DND-41 (cell line): ENCODE measurements at regions not wholly inside any gene's neighbourhood (a gene's known extent, or its start where the extent isn't known, plus 50 kb on each side); places are given as distances from the start of the nearest gene placed in this dataset.

Experiments
- ATAC-seq: fragments of 200-7000 bp; cut with Tn5 transposase; 3 replicates; pipeline ENCODE4 v1.9.1; 2021; ENCODE audit warnings: low read depth; ENCODE audit not compliant: insufficient read depth
- DNase-seq: peaks from one replicate; pipeline ENCODE4 v3.0.0-alpha.2; 2020
- H2AFZ ChIP-seq: 2 replicates; pipeline ENCODE4 v1.6.0; 2012; ENCODE audit warnings: low read depth, low read length
- H3K27ac ChIP-seq: 2 replicates; pipeline ENCODE4 v1.5.1; 2012; ENCODE audit warnings: low read length, inconsistent platforms
- H3K27me3 ChIP-seq: fragments of 200-600 bp; sonication (generic); 2 replicates; pipeline ENCODE4 v1.6.0; 2012; ENCODE audit warnings: low read length, mild to moderate bottlenecking, inconsistent platforms; ENCODE audit not compliant: insufficient read depth, poor library complexity
- H3K36me3 ChIP-seq: 2 replicates; pipeline ENCODE4 v1.5.1; 2012; ENCODE audit warnings: low read length, inconsistent platforms; ENCODE audit not compliant: insufficient read depth
- H3K4me1 ChIP-seq: 2 replicates; pipeline ENCODE4 v1.5.1; 2012; ENCODE audit warnings: mild to moderate bottlenecking, low read length; ENCODE audit not compliant: insufficient read depth
- H3K4me2 ChIP-seq: 2 replicates; pipeline ENCODE4 v1.6.0; 2012; ENCODE audit warnings: mild to moderate bottlenecking, moderate library complexity, low read length, inconsistent platforms; ENCODE audit not compliant: insufficient read depth
- H3K4me3 ChIP-seq, 2 experiments: fragments of 200-600 bp in 1 of 2; shearing (Covaris generic) in 1 of 2; 2 replicates each; pipeline ENCODE4 v1.5.1; 2012 to 2016; ENCODE audit warnings: inconsistent platforms in 2 of 2, low read length in 2 of 2, mild to moderate bottlenecking in 2 of 2, low read depth in 1 of 2, moderate library complexity in 1 of 2
- H3K79me2 ChIP-seq: 2 replicates; pipeline ENCODE4 v1.6.0; 2012; ENCODE audit warnings: low read length, inconsistent platforms; ENCODE audit not compliant: insufficient read depth
- H3K9ac ChIP-seq: 2 replicates; pipeline ENCODE4 v1.6.0; 2012; ENCODE audit warnings: low read depth, mild to moderate bottlenecking, inconsistent platforms, low read length, moderate library complexity
- H3K9me3 ChIP-seq: 2 replicates; pipeline ENCODE4 v1.5.1; 2012; ENCODE audit warnings: low read length, moderate library complexity, mild to moderate bottlenecking, inconsistent platforms; ENCODE audit not compliant: insufficient read depth, severe bottlenecking
- H4K20me1 ChIP-seq: 2 replicates; pipeline ENCODE4 v1.6.0; 2012; ENCODE audit warnings: low read length; ENCODE audit not compliant: insufficient read depth
- CTCF ChIP-seq: IDR thresholded peaks from 2 replicates; pipeline ENCODE4 v1.5.1; 2012; ENCODE audit warnings: borderline replicate concordance, low read length, moderate library complexity, mild to moderate bottlenecking; ENCODE audit not compliant: poor library complexity, severe bottlenecking; ENCODE audit errors: extremely low read depth
- EZH2 ChIP-seq: IDR thresholded peaks from 3 replicates; pipeline ENCODE4 v1.6.1; 2012; ENCODE audit warnings: borderline replicate concordance, low read depth, mild to moderate bottlenecking, moderate library complexity, low read length, inconsistent platforms; ENCODE audit not compliant: severe bottlenecking

- no peak overlapping the region for H2AFZ ChIP-seq
- no peak overlapping the region for H3K9ac ChIP-seq
- H4K20me1 ChIP-seq: no peaks in the 10 kb centered on the region
- H3K4me3 ChIP-seq: no peak overlapping the region
- H3K4me1 ChIP-seq: no peaks in the 10 kb centered on the region
- H3K27ac ChIP-seq: no peak overlapping the region
- H3K9me3 ChIP-seq: no peaks in the 10 kb centered on the region
- H3K4me2 ChIP-seq: no peak overlapping the region
- TF ChIP-seq EZH2 (no peak), CTCF (no peak)
- no peak for DNase-seq
- no peaks in the 10 kb centered on the region for H3K27me3 ChIP-seq
- no peaks in the 10 kb centered on the region for H3K79me2 ChIP-seq
- H3K36me3 ChIP-seq: no peaks in the 10 kb centered on the region
- no peak for ATAC-seq
Measured at GRCh38 chr2:215521031-215521430, 85.2 kb upstream of the FN1 start.

GRCh38 chr2:215517391-215517790, 81.5 kb upstream of the FN1 start:
- no peak for ATAC-seq
- H3K79me2 ChIP-seq: no peaks in the 10 kb centered on the region
- H3K4me2 ChIP-seq: no peak overlapping the region
- H3K4me1 ChIP-seq: no peaks in the 10 kb centered on the region
- H3K9me3 ChIP-seq: no peaks in the 10 kb centered on the region
- no peak for TF ChIP-seq EZH2
- TF ChIP-seq CTCF: no peak
- DNase-seq: no peak
- no peak overlapping the region for H3K4me3 ChIP-seq
- no peak overlapping the region for H3K9ac ChIP-seq
- no peaks in the 10 kb centered on the region for H3K36me3 ChIP-seq
- H2AFZ ChIP-seq: no peak overlapping the region
- no peaks in the 10 kb centered on the region for H3K27me3 ChIP-seq
- H3K27ac ChIP-seq: no peak overlapping the region
- no peaks in the 10 kb centered on the region for H4K20me1 ChIP-seq

GRCh38 chr2:215514516-215514915, 78.6 kb upstream of the FN1 start:
- TF ChIP-seq EZH2 (no peak), CTCF (no peak)
- H3K27me3 ChIP-seq: no peaks in the 10 kb centered on the region
- no peak overlapping the region for H3K4me2 ChIP-seq

More at GRCh38 chr2:215514516-215514915, 78.6 kb upstream of the FN1 start:
- H3K36me3 ChIP-seq: no peaks in the 10 kb centered on the region
- no peaks in the 10 kb centered on the region for H3K9me3 ChIP-seq
- no peak overlapping the region for H2AFZ ChIP-seq
- no peaks in the 10 kb centered on the region for H4K20me1 ChIP-seq
- no peaks in the 10 kb centered on the region for H3K79me2 ChIP-seq
- no peak overlapping the region for H3K27ac ChIP-seq
- no peaks in the 10 kb centered on the region for H3K4me1 ChIP-seq
- ATAC-seq (no peak), DNase-seq (no peak)
- H3K4me3 ChIP-seq: no peak overlapping the region
- H3K9ac ChIP-seq: no peak overlapping the region
